ENCODE measurements at regions not wholly inside any gene's neighbourhood (a gene's known extent, or its start where the extent isn't known, plus 50 kb on each side); places are given as distances from the start of the nearest gene placed in this dataset.

DNA sequence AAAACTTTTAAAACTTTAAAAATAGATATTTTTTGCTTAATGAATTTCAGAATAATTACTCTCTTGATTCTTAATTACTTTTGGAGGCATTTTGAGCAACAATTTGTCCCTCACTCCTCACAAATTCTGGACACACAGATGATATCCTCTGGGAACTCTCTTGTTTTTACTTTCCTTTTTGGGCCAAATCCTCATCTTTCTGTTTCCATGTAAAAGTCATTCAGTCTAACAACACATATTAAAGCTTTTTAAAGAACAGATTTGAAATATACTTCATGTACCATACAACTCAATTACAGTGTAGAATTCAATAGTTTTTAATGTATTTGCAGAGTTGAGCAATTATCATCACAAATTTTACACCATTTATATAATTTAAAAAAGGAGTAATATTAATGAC, 983.1 kb downstream of the STIM2 start:
- intact Hi-C loops (cut with DNase I) = no loop called here
- Histone ChIP-seq H3K4me3 (ENCODE audit: low read length in 3 of 3) (no peak overlapping the region), H3K9me3 (ENCODE audit: control insufficient read depth in 2 of 3, insufficient read depth in 1 of 3, low read length in 3 of 3) (no peaks in the 10 kb centered on the region), H3K9ac (ENCODE audit: low read length in 3 of 3) (no peak overlapping the region), H3K27ac (ENCODE audit: low read depth in 2 of 2, low read length in 2 of 2) (no peak overlapping the region), H3K36me3 (ENCODE audit: control insufficient read depth in 2 of 3, insufficient read depth in 3 of 3, low read length in 3 of 3) (no peaks in the 10 kb centered on the region), H3K27me3 (ENCODE audit: control insufficient read depth, insufficient read depth, low read length) (no peaks in the 10 kb centered on the region), H3K4me1 (ENCODE audit: control insufficient read depth in 2 of 3, insufficient read depth in 2 of 3, low read depth in 1 of 3, low read length in 3 of 3) (no peaks in the 10 kb centered on the region)
- TF ChIP-seq, protein P1, sequence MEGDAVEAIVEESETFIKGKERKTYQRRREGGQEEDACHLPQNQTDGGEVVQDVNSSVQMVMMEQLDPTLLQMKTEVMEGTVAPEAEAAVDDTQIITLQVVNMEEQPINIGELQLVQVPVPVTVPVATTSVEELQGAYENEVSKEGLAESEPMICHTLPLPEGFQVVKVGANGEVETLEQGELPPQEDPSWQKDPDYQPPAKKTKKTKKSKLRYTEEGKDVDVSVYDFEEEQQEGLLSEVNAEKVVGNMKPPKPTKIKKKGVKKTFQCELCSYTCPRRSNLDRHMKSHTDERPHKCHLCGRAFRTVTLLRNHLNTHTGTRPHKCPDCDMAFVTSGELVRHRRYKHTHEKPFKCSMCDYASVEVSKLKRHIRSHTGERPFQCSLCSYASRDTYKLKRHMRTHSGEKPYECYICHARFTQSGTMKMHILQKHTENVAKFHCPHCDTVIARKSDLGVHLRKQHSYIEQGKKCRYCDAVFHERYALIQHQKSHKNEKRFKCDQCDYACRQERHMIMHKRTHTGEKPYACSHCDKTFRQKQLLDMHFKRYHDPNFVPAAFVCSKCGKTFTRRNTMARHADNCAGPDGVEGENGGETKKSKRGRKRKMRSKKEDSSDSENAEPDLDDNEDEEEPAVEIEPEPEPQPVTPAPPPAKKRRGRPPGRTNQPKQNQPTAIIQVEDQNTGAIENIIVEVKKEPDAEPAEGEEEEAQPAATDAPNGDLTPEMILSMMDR (IDR thresholded peaks at IDR 0.05; ENCODE audit: borderline replicate concordance, extremely low read depth, insufficient read depth) = no peak
- no peak for FAIRE-seq
- DNase-seq = no peak

DNA sequence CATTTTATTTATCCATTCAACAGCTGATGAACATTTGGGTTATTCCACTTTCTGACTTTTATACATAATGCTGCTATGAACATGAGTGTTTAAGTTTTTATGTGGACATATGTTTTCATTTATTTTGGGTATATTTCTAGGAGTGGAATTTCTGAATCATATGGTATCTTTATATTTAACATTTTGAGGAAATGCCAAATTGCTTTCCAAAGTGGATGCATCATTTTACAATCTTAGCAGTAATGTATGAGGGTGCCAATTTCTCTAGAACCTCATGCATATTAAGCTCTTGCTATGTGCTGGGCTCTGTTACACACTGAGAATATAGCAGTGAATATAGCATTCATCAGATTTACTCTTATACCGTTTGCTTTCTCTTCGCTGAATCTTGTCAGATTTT, 983.7 kb downstream of the STIM2 start:
- H3K9ac ChIP-seq (ENCODE audit: low read length in 3 of 3) = no peak overlapping the region
- H3K9me3 ChIP-seq (ENCODE audit: control insufficient read depth in 2 of 3, insufficient read depth in 1 of 3, low read length in 3 of 3) = no peaks in the 10 kb centered on the region
- H3K27me3 ChIP-seq (ENCODE audit: control insufficient read depth, insufficient read depth, low read length) = no peaks in the 10 kb centered on the region
- no peak overlapping the region for H3K27ac ChIP-seq (ENCODE audit: low read depth in 2 of 2, low read length in 2 of 2)
- FAIRE-seq (no peak), DNase-seq (no peak)
- no peaks in the 10 kb centered on the region for H3K36me3 ChIP-seq (ENCODE audit: control insufficient read depth in 2 of 3, insufficient read depth in 3 of 3, low read length in 3 of 3)
- H3K4me3 ChIP-seq (ENCODE audit: low read length in 3 of 3) = no peak overlapping the region
- TF ChIP-seq, protein P1 (IDR thresholded peaks at IDR 0.05; ENCODE audit: borderline replicate concordance, extremely low read depth, insufficient read depth) = no peak
- no peaks in the 10 kb centered on the region for H3K4me1 ChIP-seq (ENCODE audit: control insufficient read depth in 2 of 3, insufficient read depth in 2 of 3, low read depth in 1 of 3, low read length in 3 of 3)
- intact Hi-C loops (cut with DNase I) = no loop called here

DNA sequence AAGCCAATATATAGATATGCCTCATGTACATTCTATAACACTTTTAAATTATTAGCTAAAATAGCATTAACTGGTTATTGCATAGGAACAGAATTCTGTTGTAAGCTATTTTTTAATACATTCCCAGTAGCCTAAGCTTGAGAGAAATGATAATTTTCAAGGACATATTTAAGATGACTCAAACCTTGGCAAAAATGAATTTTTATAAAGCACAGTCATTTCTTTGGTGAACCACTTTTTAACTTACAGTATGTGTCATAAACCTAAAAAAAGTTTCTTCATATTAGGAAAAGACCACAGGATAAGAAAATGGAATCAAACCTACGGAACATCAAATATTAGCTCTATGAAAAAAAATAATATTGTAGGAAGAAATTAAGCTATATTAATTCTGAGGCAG, 986.3 kb downstream of the STIM2 start:
- intact Hi-C loops (cut with DNase I) = no loop called here
- Histone ChIP-seq H3K4me3 (ENCODE audit: low read length in 3 of 3) (no peak overlapping the region), H3K4me1 (ENCODE audit: control insufficient read depth in 2 of 3, insufficient read depth in 2 of 3, low read depth in 1 of 3, low read length in 3 of 3) (no peaks in the 10 kb centered on the region), H3K9me3 (ENCODE audit: control insufficient read depth in 2 of 3, insufficient read depth in 1 of 3, low read length in 3 of 3) (no peaks in the 10 kb centered on the region), H3K27ac (ENCODE audit: low read depth in 2 of 2, low read length in 2 of 2) (no peak overlapping the region), H3K9ac (ENCODE audit: low read length in 3 of 3) (no peak overlapping the region), H3K27me3 (ENCODE audit: control insufficient read depth, insufficient read depth, low read length) (no peaks in the 10 kb centered on the region), H3K36me3 (ENCODE audit: control insufficient read depth in 2 of 3, insufficient read depth in 3 of 3, low read length in 3 of 3) (no peaks in the 10 kb centered on the region)
- FAIRE-seq = no peak
- no peak for DNase-seq
- TF ChIP-seq, protein P1 (IDR thresholded peaks at IDR 0.05; ENCODE audit: borderline replicate concordance, extremely low read depth, insufficient read depth) = no peak

DNA sequence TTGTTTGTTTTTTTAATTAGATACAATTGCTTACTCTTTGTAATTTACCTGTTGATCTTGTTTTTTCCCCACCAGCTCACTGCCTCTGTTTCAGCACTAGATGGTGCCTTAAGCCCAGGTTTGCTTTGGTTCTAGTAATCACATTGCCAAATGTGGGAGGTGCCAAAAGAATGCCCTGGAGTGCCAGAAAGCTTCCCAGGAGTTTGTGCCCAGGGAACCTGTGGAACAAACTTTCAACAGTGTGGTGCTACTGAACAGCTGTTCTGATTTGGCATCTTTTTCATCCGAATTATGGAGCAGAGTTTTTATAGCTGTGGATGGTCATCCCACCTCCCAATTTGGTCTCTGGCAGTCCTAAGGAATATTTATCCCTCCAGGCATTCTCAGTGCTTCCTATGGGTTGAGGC, 1000.7 kb downstream of the STIM2 start:
- no peaks in the 10 kb centered on the region for H3K4me1 ChIP-seq (ENCODE audit: control insufficient read depth in 2 of 3, insufficient read depth in 2 of 3, low read depth in 1 of 3, low read length in 3 of 3)
- no peaks in the 10 kb centered on the region for H3K27me3 ChIP-seq (ENCODE audit: control insufficient read depth, insufficient read depth, low read length)
- TF ChIP-seq, protein P1 (IDR thresholded peaks at IDR 0.05; ENCODE audit: borderline replicate concordance, extremely low read depth, insufficient read depth) = peak; percentile 22
- peak in 3 of 5 donors; percentile 14 to 42 (median 33) for DNase-seq
- no peak for FAIRE-seq
- H3K36me3 ChIP-seq (ENCODE audit: control insufficient read depth in 2 of 3, insufficient read depth in 3 of 3, low read length in 3 of 3) = no peaks in the 10 kb centered on the region
- H3K9me3 ChIP-seq (ENCODE audit: control insufficient read depth in 2 of 3, insufficient read depth in 1 of 3, low read length in 3 of 3) = no peaks in the 10 kb centered on the region
- intact Hi-C loops (cut with DNase I) = no loop called here
- no peak overlapping the region for H3K9ac ChIP-seq (ENCODE audit: low read length in 3 of 3)
- H3K4me3 ChIP-seq (ENCODE audit: low read length in 3 of 3) = no peak overlapping the region
- H3K27ac ChIP-seq (ENCODE audit: low read depth in 2 of 2, low read length in 2 of 2) = no peak overlapping the region
